ENCODE measurements at regions not wholly inside any gene's neighbourhood (a gene's known extent, or its start where the extent isn't known, plus 50 kb on each side); places are given as distances from the start of the nearest gene placed in this dataset.

DNA sequence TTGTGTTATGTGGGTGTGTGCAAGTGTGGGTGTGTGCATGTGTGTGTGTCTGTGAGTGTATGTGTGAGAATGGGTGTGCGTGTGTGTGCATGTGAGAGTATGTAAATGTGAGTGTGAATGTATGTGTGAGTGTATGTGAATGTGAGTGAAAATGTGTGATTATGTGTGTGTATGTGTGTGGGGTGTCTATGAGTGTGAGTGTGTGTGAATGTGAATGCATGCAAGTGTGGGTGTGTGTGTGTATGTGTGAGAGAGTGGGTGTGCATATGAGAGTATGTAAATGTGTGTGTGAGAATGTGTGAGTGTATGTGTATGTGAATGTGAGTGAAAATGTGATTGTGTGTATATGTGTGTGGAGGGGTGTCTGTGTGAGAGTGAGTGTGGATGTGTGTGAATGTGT is 1292.7 kb downstream of the TBC1D22A start:
- ATAC-seq (no peak), DNase-seq (no peak)
- WGBS, 4 donors: 88 to 98% (median 90%) methylated on average over 1 of the region's 1 CpG
- peaks cover 0 to 37% (median 3%) of the 10 kb centered on the region in 9 donors for H3K27me3 ChIP-seq
- no peaks in the 10 kb centered on the region for H3K4me1 ChIP-seq
- no peak overlapping the region for H3K27ac ChIP-seq
- peaks cover 0 to 3% (median 0%) of the 10 kb centered on the region in 12 donors for H3K9me3 ChIP-seq
- no peaks in the 10 kb centered on the region for H3K36me3 ChIP-seq
- intact Hi-C loops (cut with DNase I): no loop called here
- TF ChIP-seq POLR2A (IDR thresholded peaks at IDR 0.05) (no peak), CTCF (IDR thresholded peaks at IDR 0.05) (no peak)
- no peak overlapping the region for H3K4me3 ChIP-seq

GRCh38 chr22:48054596-48054995 is 1292.1 kb downstream of the TBC1D22A start:
- intact Hi-C loops (cut with DNase I): no loop called here
- H3K4me1 ChIP-seq: no peaks in the 10 kb centered on the region
- H3K27ac ChIP-seq: no peak overlapping the region
- WGBS, 4 donors: 66 to 68% (median 68%) methylated on average over 14 of the region's 14 CpGs
- no peaks in the 10 kb centered on the region for H3K36me3 ChIP-seq
- no peak for ATAC-seq
- no peak overlapping the region for H3K4me3 ChIP-seq
- H3K9me3 ChIP-seq: peaks cover 0 to 3% (median 0%) of the 10 kb centered on the region in 12 donors
- peak in 1 of 5 donors; percentile 7 for DNase-seq
- H3K27me3 ChIP-seq: peaks cover 0 to 37% (median 3%) of the 10 kb centered on the region in 9 donors
- TF ChIP-seq POLR2A (IDR thresholded peaks at IDR 0.05): no peak
- no peak for TF ChIP-seq CTCF (IDR thresholded peaks at IDR 0.05)

- Histone ChIP-seq H3K27ac (no peak overlapping the region), H3K27me3 (peaks cover 0 to 37% (median 3%) of the 10 kb centered on the region in 9 donors), H3K4me3 (no peak overlapping the region), H3K36me3 (no peaks in the 10 kb centered on the region), H3K4me1 (no peaks in the 10 kb centered on the region), H3K9me3 (peaks cover 0 to 3% (median 0%) of the 10 kb centered on the region in 12 donors)
- TF ChIP-seq CTCF (IDR thresholded peaks at IDR 0.05): no peak
- TF ChIP-seq POLR2A (IDR thresholded peaks at IDR 0.05): no peak
- no peak for ATAC-seq
- WGBS, 4 donors: 74 to 82% (median 78%) methylated on average over 8 of the region's 8 CpGs
- peak in 1 of 5 donors; percentile 5 for DNase-seq
- intact Hi-C loops (cut with DNase I): no loop called here
These were observed 1291.5 kb downstream of the TBC1D22A start for GRCh38 chr22:48053973-48054372.

- peaks cover 0 to 34% (median 3%) of the 10 kb centered on the region in 9 donors for H3K27me3 ChIP-seq
- TF ChIP-seq POLR2A (IDR thresholded peaks at IDR 0.05) (no peak), CTCF (IDR thresholded peaks at IDR 0.05) (no peak)
- WGBS, 4 donors: 70 to 87% (median 82%) methylated on average over 7 of the region's 7 CpGs
- ATAC-seq (no peak), DNase-seq (peak in 1 of 5 donors; percentile 11)
- H3K27ac ChIP-seq: no peak overlapping the region
- H3K4me3 ChIP-seq: no peak overlapping the region
- no peaks in the 10 kb centered on the region for H3K9me3 ChIP-seq
- intact Hi-C loops (cut with DNase I): no loop called here
- H3K4me1 ChIP-seq: no peaks in the 10 kb centered on the region
- no peaks in the 10 kb centered on the region for H3K36me3 ChIP-seq
These were observed 1291.0 kb downstream of the TBC1D22A start for GRCh38 chr22:48053486-48053885.

Measured in heart left ventricle (tissue), 16 donors.